Activated CD4-positive, alpha-beta T cell treated with anti-CD3 and anti-CD28 coated beads for 36 hours (primary cell): ENCODE measurements at regions not wholly inside any gene's neighbourhood (a gene's known extent, or its start where the extent isn't known, plus 50 kb on each side); places are given as distances from the start of the nearest gene placed in this dataset.

Experiments used
- ATAC-seq: fragments of 200-7000 bp; cut with Tn5 transposase; one replicate; pipeline ENCODE4 v1.10.0; 2021; ENCODE audit warnings: mild to moderate bottlenecking, moderate library complexity
- CTCF ChIA-PET: fragments of 350-600 bp; sonication (Branson Sonifier 250); formaldehyde crosslinking; loops from one replicate; lab custom pipeline; 2021; ENCODE audit warnings: antibody characterized with exemption; lab: Charles Lee
- POLR2A ChIA-PET: fragments of 350-600 bp; sonication (Branson Sonifier 250); formaldehyde crosslinking; loops from one replicate; lab custom pipeline; 2021; ENCODE audit warnings: antibody characterized with exemption, inconsistent platforms; lab: Charles Lee
- DNase-seq: peaks from one replicate; pipeline ENCODE4 v3.0.0-alpha.2; 2020
- H3K27ac Mint-ChIP-seq: one replicate; pipeline ENCODE4 v1.8.0; 2021; ENCODE audit warnings: mixed read lengths
- H3K27me3 Mint-ChIP-seq: one replicate; pipeline ENCODE4 v1.8.0; 2021; ENCODE audit warnings: mixed read lengths
- H3K36me3 Mint-ChIP-seq: one replicate; pipeline ENCODE4 v1.8.0; 2021; ENCODE audit warnings: low read depth, mixed read lengths
- H3K4me1 Mint-ChIP-seq: one replicate; pipeline ENCODE4 v1.8.0; 2021; ENCODE audit warnings: mixed read lengths
- H3K4me3 Mint-ChIP-seq: one replicate; pipeline ENCODE4 v1.8.0; 2021; ENCODE audit warnings: mild to moderate bottlenecking, moderate library complexity, mixed read lengths
- H3K9me3 Mint-ChIP-seq: one replicate; pipeline ENCODE4 v1.8.0; 2021; ENCODE audit warnings: low read depth, mixed read lengths
- intact Hi-C, 2 experiments: fragments of 100-400 bp; cut with DNase I in 1 of 2; cut with micrococcal nuclease in 1 of 2; formaldehyde crosslinking; loops; one replicate each; pipeline versions ENCODE4 v1.14.2 to v1.15.1; 2022 to 2024; cut with DNase I, micrococcal nuclease

DNA sequence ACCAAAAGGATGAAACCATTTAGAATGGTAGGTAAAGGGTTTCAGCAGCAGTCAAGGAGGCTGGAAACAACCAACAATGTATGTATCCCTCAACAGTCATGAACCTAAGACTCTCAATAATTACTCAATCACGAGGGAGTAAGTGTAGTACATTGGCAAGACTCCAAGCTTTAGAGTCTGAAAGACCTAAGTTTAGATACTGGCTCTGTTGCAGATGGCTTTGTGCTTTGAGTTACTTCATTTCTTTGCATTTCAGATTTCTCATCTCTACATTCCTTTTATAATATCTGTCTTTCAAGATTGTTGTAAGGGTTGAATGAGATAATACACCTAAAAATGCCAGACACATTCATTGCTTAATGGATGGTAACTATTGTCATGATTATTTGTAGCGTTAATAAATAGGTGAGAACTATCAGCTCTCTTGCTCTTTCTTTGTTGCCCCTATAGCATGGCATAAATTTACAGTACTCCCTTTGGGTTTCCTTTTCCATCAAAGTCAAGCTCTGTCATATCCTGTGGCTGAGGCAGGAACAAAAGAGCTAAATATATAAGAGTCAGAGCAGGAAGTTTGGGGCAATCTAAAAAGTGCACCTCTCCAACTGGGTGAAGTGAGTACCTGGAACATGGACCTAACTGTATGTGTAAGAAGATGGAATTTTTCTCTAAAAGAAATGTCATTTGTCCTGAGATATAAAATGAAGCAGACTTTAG is 228.2 kb upstream of the ZC3H12C start:
- CTCF ChIA-PET = no interaction called here
- Mint-ChIP-seq H3K36me3 (no peaks in the 10 kb centered on the region), H3K4me3 (no peak overlapping the region), H3K27ac (no peak overlapping the region), H3K4me1 (peaks cover 7% of the 10 kb centered on the region), H3K9me3 (no peaks in the 10 kb centered on the region), H3K27me3 (no peaks in the 10 kb centered on the region)
- POLR2A ChIA-PET = no interaction called here
- no peak for ATAC-seq
- intact Hi-C loops = no loop called here
- DNase-seq = no peak

DNA sequence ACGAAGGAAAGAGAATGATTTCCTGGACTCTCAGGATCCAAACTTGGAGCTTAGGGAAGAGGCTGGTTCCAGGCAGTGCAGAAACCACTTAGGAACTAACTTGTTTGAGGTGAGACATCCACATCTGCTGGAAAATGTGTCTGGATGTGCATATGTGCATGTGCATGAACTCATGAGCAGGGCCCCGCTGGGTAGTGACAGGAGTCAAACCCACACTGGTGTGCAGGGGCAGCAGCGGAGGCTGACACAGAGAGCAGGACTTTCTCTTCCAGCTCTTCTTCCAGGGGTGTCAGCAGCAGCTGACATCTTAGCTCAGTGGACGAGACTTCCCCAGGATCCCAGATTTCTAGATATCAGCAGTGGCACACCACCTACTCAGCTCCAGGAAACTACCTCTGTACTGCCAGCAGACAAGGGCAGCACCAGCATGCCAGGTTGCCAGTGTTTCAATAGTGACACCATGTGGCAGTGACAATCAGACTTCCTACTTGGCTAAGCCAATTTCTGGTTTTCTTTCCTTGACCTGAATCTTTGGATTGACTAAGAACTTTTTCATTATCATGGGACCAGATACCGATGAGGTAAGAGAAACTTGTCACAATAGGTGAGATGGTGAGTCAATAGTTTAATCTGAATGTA is 227.5 kb upstream of the ZC3H12C start:
- Mint-ChIP-seq H3K4me1 (peaks cover 7% of the 10 kb centered on the region), H3K27me3 (peaks cover 1% of the 10 kb centered on the region), H3K36me3 (no peaks in the 10 kb centered on the region), H3K9me3 (no peaks in the 10 kb centered on the region), H3K27ac (no peak overlapping the region), H3K4me3 (no peak overlapping the region)
- ATAC-seq (no peak), DNase-seq (peak; percentile 7)
- ChIA-PET POLR2A (no interaction called here), CTCF (interaction anchor here (0.6 kb wide), 1 partner anchor 1067 kb away, joined by 3 read pairs; no protein-coding TSS in a partner anchor)
- intact Hi-C loops = no loop called here

DNA sequence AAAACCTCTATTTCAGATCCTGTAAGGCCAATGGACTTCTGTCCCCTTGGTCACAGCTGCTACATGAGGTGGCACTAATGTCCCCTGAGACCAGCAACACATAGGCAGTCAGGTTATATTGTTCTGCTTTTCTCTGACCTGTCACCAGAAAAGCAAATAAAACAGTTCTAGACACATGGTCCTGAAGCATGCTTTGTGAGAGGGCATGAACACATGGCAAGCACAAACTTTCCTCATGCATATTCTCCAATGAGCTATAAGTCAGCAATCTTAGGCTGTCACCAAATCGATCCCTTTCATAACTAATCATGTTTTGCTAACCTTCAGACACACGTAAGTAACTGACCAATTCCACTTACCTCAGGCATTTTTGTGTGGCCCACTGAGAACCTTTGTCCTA is 225.4 kb upstream of the ZC3H12C start:
- no peak overlapping the region for H3K27ac Mint-ChIP-seq
- ATAC-seq (no peak), DNase-seq (no peak)
- CTCF ChIA-PET = no interaction called here
- peaks cover 2% of the 10 kb centered on the region for H3K9me3 Mint-ChIP-seq
- intact Hi-C loops = no loop called here
- POLR2A ChIA-PET = no interaction called here
- H3K4me3 Mint-ChIP-seq = no peak overlapping the region
- peaks cover 7% of the 10 kb centered on the region for H3K4me1 Mint-ChIP-seq
- H3K27me3 Mint-ChIP-seq = peaks cover 4% of the 10 kb centered on the region
- no peaks in the 10 kb centered on the region for H3K36me3 Mint-ChIP-seq

GRCh38 chr11:109869536-109869935 is 223.7 kb upstream of the ZC3H12C start:
- peaks cover 2% of the 10 kb centered on the region for H3K9me3 Mint-ChIP-seq
- no peaks in the 10 kb centered on the region for H3K4me1 Mint-ChIP-seq
- peaks cover 4% of the 10 kb centered on the region for H3K27me3 Mint-ChIP-seq
- no peak overlapping the region for H3K4me3 Mint-ChIP-seq
- CTCF ChIA-PET = no interaction called here
- ATAC-seq = no peak
- H3K27ac Mint-ChIP-seq = no peak overlapping the region
- POLR2A ChIA-PET = no interaction called here
- intact Hi-C loops = no loop called here
- H3K36me3 Mint-ChIP-seq = no peaks in the 10 kb centered on the region
- DNase-seq = no peak

DNA sequence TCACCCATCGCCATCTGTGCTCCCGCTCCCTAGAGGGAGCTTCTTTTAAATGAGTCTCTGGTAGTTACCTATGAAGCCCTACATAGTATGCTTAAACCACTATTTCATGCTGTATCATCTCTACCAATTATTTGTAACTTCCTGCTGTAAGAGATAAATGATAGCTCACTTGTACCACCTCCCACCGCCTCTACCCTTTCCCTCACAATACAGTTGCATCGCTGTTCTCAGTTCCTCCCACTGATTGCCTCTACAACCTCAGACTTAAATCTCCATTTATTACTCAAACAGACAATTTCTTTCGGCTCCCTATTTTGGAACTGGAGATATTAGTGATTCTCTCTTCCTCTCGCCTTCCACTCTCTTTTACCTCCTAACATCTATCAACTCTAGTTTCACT is 222.9 kb upstream of the ZC3H12C start:
- POLR2A ChIA-PET = no interaction called here
- CTCF ChIA-PET = no interaction called here
- intact Hi-C loops = no loop called here
- Mint-ChIP-seq H3K9me3 (peaks cover 2% of the 10 kb centered on the region), H3K4me1 (no peaks in the 10 kb centered on the region), H3K4me3 (no peak overlapping the region), H3K27ac (no peak overlapping the region), H3K27me3 (peaks cover 4% of the 10 kb centered on the region), H3K36me3 (no peaks in the 10 kb centered on the region)
- no peak for DNase-seq
- ATAC-seq = no peak

GRCh38 chr11:109877043-109877442 is 216.1 kb upstream of the ZC3H12C start:
- intact Hi-C loops = no loop called here
- H3K27ac Mint-ChIP-seq = no peak overlapping the region
- POLR2A ChIA-PET = no interaction called here

DNA sequence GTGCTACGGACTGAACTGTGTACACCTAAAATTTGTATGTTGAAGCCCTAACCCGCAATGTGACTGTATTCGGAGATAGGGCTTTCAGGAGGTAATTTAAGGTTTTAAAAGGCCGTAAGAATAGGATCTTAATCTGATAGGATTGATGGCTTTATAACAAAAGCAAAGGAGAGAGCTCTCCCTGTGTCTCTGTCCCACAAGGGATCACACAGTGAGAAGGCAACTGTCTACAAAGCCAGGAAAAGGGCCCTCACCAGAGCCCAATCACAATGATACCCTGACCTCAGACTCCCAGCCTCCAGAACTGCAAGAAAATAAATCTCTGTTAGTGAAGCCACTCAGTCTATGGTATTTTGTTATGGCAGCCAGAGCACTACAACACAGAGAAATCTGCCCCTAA is 208.7 kb upstream of the ZC3H12C start:
- H3K27me3 Mint-ChIP-seq = peaks cover 7% of the 10 kb centered on the region
- intact Hi-C loops = no loop called here
- DNase-seq = no peak

More at GRCh38 chr11:109877043-109877442, 216.1 kb upstream of the ZC3H12C start:
- no peaks in the 10 kb centered on the region for H3K9me3 Mint-ChIP-seq
- no peak overlapping the region for H3K4me3 Mint-ChIP-seq
- no peaks in the 10 kb centered on the region for H3K4me1 Mint-ChIP-seq
- CTCF ChIA-PET = no interaction called here
- no peak for DNase-seq
- H3K27me3 Mint-ChIP-seq = peaks cover 1% of the 10 kb centered on the region
- no peaks in the 10 kb centered on the region for H3K36me3 Mint-ChIP-seq
- ATAC-seq = no peak

GRCh38 chr11:109885006-109885405 is 208.2 kb upstream of the ZC3H12C start:
- CTCF ChIA-PET = no interaction called here
- ATAC-seq = no peak
- Mint-ChIP-seq H3K4me1 (no peaks in the 10 kb centered on the region), H3K36me3 (no peaks in the 10 kb centered on the region), H3K4me3 (no peak overlapping the region), H3K9me3 (no peaks in the 10 kb centered on the region), H3K27ac (no peak overlapping the region), H3K27me3 (peaks cover 7% of the 10 kb centered on the region)
- POLR2A ChIA-PET = no interaction called here
- intact Hi-C loops = no loop called here
- no peak for DNase-seq

More for the DNA sequence above, 208.7 kb upstream of the ZC3H12C start:
- Mint-ChIP-seq H3K4me3 (no peak overlapping the region), H3K36me3 (no peaks in the 10 kb centered on the region), H3K27ac (no peak overlapping the region), H3K4me1 (no peaks in the 10 kb centered on the region), H3K9me3 (no peaks in the 10 kb centered on the region)
- POLR2A ChIA-PET = no interaction called here
- no peak for ATAC-seq
- CTCF ChIA-PET = no interaction called here

GRCh38 chr11:109892321-109892794 is 200.8 kb upstream of the ZC3H12C start:
- DNase-seq = no peak
- CTCF ChIA-PET = interaction anchor here (1.3 kb wide), 1 partner anchor 9 kb away, joined by 3 read pairs; no protein-coding TSS in a partner anchor

DNA sequence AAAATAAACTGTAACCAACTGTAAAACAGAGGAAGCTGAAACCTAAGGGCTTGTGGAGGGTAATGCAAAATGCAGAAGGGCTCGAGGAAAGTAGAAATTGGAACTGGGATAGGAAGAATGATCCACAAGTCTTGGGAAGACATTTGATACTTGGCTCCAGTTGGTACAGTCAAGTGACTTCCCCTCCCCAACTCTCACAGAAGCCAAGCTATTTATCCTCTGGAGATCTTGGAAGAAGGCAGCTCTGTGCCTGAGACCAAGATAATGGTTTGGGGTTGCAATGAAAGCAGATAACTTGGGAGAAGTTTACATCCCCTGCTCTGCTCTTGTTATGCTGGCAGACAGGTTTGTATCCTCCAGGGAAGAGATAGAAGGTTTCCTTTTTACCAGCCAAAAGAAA is 198.9 kb upstream of the ZC3H12C start:
- intact Hi-C loops = no loop called here
- no peak for ATAC-seq
- no peaks in the 10 kb centered on the region for H3K4me1 Mint-ChIP-seq

More at GRCh38 chr11:109892321-109892794, 200.8 kb upstream of the ZC3H12C start:
- no peak overlapping the region for H3K4me3 Mint-ChIP-seq
- intact Hi-C loops = no loop called here
- peaks cover 10% of the 10 kb centered on the region for H3K27me3 Mint-ChIP-seq
- POLR2A ChIA-PET = no interaction called here
- no peaks in the 10 kb centered on the region for H3K9me3 Mint-ChIP-seq
- H3K4me1 Mint-ChIP-seq = no peaks in the 10 kb centered on the region
- H3K27ac Mint-ChIP-seq = no peak overlapping the region
- H3K36me3 Mint-ChIP-seq = no peaks in the 10 kb centered on the region
- no peak for ATAC-seq

GRCh38 chr11:109898592-109898991 is 194.6 kb upstream of the ZC3H12C start:
- intact Hi-C loops = no loop called here
- ChIA-PET CTCF (no interaction called here), POLR2A (no interaction called here)
- H3K27me3 Mint-ChIP-seq = peaks cover 4% of the 10 kb centered on the region
- H3K27ac Mint-ChIP-seq = no peak overlapping the region
- ATAC-seq (no peak), DNase-seq (no peak)
- H3K36me3 Mint-ChIP-seq = no peaks in the 10 kb centered on the region
- H3K4me3 Mint-ChIP-seq = no peak overlapping the region
- no peaks in the 10 kb centered on the region for H3K9me3 Mint-ChIP-seq
- H3K4me1 Mint-ChIP-seq = no peaks in the 10 kb centered on the region

More for the DNA sequence above, 198.9 kb upstream of the ZC3H12C start:
- DNase-seq = no peak
- H3K27ac Mint-ChIP-seq = no peak overlapping the region
- H3K27me3 Mint-ChIP-seq = peaks cover 10% of the 10 kb centered on the region
- ChIA-PET POLR2A (no interaction called here), CTCF (interaction anchor here (0.7 kb wide), 1 partner anchor 69 kb away, joined by 3 read pairs; no protein-coding TSS in a partner anchor)
- H3K9me3 Mint-ChIP-seq = no peaks in the 10 kb centered on the region
- no peak overlapping the region for H3K4me3 Mint-ChIP-seq
- H3K36me3 Mint-ChIP-seq = no peaks in the 10 kb centered on the region
